ENCODE measurements at regions not wholly inside any gene's neighbourhood (a gene's known extent, or its start where the extent isn't known, plus 50 kb on each side); places are given as distances from the start of the nearest gene placed in this dataset.

DNA sequence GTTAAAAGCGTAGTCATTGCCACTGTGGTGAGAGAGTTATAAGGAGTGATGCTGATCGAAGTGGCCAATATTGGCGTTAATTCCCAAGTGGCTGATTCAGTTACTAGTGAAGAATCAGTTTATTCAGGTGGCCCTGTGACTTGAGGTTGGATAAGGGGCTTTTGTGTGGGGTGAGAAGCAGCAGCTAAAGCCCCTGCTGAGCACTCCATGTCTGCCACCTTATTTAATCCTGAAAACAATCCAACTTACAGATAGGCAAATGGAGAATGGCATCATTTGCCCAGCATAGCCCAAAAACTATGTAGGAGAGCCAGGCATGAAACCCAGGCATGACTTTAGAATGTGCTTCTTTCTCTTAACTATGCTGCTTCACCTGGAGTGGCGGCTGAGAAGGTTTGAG lies 222.8 kb upstream of the KLF6 start:
- TF ChIP-seq, protein P1, sequence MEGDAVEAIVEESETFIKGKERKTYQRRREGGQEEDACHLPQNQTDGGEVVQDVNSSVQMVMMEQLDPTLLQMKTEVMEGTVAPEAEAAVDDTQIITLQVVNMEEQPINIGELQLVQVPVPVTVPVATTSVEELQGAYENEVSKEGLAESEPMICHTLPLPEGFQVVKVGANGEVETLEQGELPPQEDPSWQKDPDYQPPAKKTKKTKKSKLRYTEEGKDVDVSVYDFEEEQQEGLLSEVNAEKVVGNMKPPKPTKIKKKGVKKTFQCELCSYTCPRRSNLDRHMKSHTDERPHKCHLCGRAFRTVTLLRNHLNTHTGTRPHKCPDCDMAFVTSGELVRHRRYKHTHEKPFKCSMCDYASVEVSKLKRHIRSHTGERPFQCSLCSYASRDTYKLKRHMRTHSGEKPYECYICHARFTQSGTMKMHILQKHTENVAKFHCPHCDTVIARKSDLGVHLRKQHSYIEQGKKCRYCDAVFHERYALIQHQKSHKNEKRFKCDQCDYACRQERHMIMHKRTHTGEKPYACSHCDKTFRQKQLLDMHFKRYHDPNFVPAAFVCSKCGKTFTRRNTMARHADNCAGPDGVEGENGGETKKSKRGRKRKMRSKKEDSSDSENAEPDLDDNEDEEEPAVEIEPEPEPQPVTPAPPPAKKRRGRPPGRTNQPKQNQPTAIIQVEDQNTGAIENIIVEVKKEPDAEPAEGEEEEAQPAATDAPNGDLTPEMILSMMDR (IDR thresholded peaks at IDR 0.05; ENCODE audit: borderline replicate concordance, extremely low read depth, low read length, poor library complexity, severe bottlenecking): no peak
- no peak for TF ChIP-seq EZH2 (IDR thresholded peaks at IDR 0.05; ENCODE audit: borderline replicate concordance, low read depth, low read length, severe bottlenecking)

Data from DND-41 (cell line).